Prostate gland (tissue), 2 donors: ENCODE measurements at regions not wholly inside any gene's neighbourhood (a gene's known extent, or its start where the extent isn't known, plus 50 kb on each side); places are given as distances from the start of the nearest gene placed in this dataset.

Experiments
- POLR2AphosphoS5 ChIP-seq: sonication (generic); formaldehyde crosslinking; IDR thresholded peaks from one replicate; pipeline ENCODE4 v1.6.1; 2017; ENCODE audit warnings: antibody characterized with exemption
- TF ChIP-seq, protein P1 (sequence below), 4 experiments: fragments of 200-600 bp in 2 of 4; fragments of 450-650 bp in 2 of 4; sonication (generic) in 2 of 4; IDR thresholded peaks; 1 replicate in 3 of 4; 2 replicates in 1 of 4; pipeline ENCODE4 v1.5.1; 2016 to 2019; ENCODE audit warnings: antibody characterized with exemption in 4 of 4, mild to moderate bottlenecking in 2 of 4, moderate library complexity in 2 of 4

DNA sequence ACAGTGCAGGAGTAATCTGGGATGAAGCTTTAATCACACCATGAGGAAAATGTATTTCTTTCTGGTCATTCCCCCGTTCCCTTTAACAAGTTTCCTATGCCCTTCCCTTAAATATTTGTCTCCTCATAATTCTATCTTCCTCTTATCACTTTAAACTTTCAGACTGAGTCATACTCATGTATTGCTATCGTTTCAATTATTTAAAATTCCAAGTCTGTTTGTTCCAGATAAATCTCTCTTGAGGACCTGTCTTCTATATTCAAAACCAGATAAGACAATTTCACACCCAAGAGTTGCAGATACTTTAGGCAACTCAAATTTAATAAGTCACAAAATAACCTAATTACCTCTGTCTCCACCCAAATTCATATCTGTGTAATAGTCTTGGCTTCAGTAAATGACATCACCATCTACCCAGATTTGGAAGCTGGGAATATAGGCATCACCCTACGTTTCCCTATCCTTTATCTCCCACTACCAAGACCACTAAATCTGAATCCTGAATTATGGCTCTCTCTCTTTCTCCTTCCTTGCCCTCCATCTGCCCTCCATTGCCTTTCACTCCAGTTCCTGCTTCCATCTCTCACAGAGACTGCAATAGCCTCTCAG, 220.1 kb downstream of the PYDC2 start:
- TF ChIP-seq POLR2AphosphoS5, result no peak
- TF ChIP-seq, protein P1, sequence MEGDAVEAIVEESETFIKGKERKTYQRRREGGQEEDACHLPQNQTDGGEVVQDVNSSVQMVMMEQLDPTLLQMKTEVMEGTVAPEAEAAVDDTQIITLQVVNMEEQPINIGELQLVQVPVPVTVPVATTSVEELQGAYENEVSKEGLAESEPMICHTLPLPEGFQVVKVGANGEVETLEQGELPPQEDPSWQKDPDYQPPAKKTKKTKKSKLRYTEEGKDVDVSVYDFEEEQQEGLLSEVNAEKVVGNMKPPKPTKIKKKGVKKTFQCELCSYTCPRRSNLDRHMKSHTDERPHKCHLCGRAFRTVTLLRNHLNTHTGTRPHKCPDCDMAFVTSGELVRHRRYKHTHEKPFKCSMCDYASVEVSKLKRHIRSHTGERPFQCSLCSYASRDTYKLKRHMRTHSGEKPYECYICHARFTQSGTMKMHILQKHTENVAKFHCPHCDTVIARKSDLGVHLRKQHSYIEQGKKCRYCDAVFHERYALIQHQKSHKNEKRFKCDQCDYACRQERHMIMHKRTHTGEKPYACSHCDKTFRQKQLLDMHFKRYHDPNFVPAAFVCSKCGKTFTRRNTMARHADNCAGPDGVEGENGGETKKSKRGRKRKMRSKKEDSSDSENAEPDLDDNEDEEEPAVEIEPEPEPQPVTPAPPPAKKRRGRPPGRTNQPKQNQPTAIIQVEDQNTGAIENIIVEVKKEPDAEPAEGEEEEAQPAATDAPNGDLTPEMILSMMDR (IDR thresholded peaks at IDR 0.05), result no peak
